H1 (cell line): ENCODE measurements at regions not wholly inside any gene's neighbourhood (a gene's known extent, or its start where the extent isn't known, plus 50 kb on each side); places are given as distances from the start of the nearest gene placed in this dataset.

ENCODE experiments used
- BRCA1 ChIP-seq: IDR thresholded peaks from 2 replicates; pipeline ENCODE4 v1.6.1; 2012; ENCODE audit warnings: low read depth, low read length, improper control_type of control experiment
- CBX5 ChIP-seq: fragments of 300-800, 300-1000 bp; sonication (generic); IDR thresholded peaks from 2 replicates; pipeline ENCODE4 v1.7.1; 2016; ENCODE audit warnings: antibody characterized with exemption, low read length, low read depth
- CBX8 ChIP-seq: fragments of 300-800, 300-1000 bp; sonication (generic); IDR thresholded peaks from 2 replicates; pipeline ENCODE4 v1.7.1; 2016; ENCODE audit warnings: low read depth, low read length, borderline replicate concordance
- CHD2 ChIP-seq: IDR thresholded peaks from 2 replicates; pipeline ENCODE4 v1.6.1; 2012; ENCODE audit warnings: low read length, improper control_type of control experiment
- JUND ChIP-seq: IDR thresholded peaks from 2 replicates; pipeline ENCODE4 v1.6.1; 2011; ENCODE audit warnings: mild to moderate bottlenecking, improper control_type of control experiment, low read length
- KDM4A ChIP-seq: IDR thresholded peaks from one replicate; pipeline ENCODE4 v1.7.1; 2012; ENCODE audit warnings: low read depth, mild to moderate bottlenecking, moderate library complexity, low read length, inconsistent platforms; ENCODE audit not compliant: severe bottlenecking
- MAFK ChIP-seq: IDR thresholded peaks from 2 replicates; pipeline ENCODE4 v1.6.1; 2012; ENCODE audit warnings: low read depth, mild to moderate bottlenecking, improper control_type of control experiment, low read length
- PHF8 ChIP-seq: fragments of 200-600 bp; sonication (generic); conservative IDR thresholded peaks from 2 replicates; pipeline ENCODE4 v1.7.1; 2012; ENCODE audit warnings: low read depth, mild to moderate bottlenecking, inconsistent platforms, low read length, moderate library complexity
- RFX5 ChIP-seq: IDR thresholded peaks from 2 replicates; pipeline ENCODE4 v1.6.1; 2011; ENCODE audit warnings: low read depth, low read length, improper control_type of control experiment, borderline replicate concordance
- RXRA ChIP-seq: IDR thresholded peaks from 2 replicates; pipeline ENCODE4 v1.6.1; 2011; ENCODE audit warnings: low read depth, mild to moderate bottlenecking, low read length, moderate library complexity; ENCODE audit not compliant: insufficient read depth
- SIRT6 ChIP-seq: IDR thresholded peaks from one replicate; pipeline ENCODE4 v1.7.1; 2012; ENCODE audit warnings: low read length, inconsistent platforms
- SUZ12 ChIP-seq: fragments of 200-600 bp; sonication (generic); IDR thresholded peaks from 2 replicates; pipeline ENCODE4 v1.6.1; 2012; ENCODE audit warnings: mild to moderate bottlenecking, inconsistent platforms, low read length, moderate library complexity, mixed read lengths
- TAF1 ChIP-seq: IDR thresholded peaks from 2 replicates; pipeline ENCODE4 v1.6.1; 2011; ENCODE audit warnings: mild to moderate bottlenecking, low read depth, low read length
- TBP ChIP-seq: IDR thresholded peaks from 2 replicates; pipeline ENCODE4 v1.6.1; 2011; ENCODE audit warnings: low read depth, low read length, improper control_type of control experiment
- TCF12 ChIP-seq: IDR thresholded peaks from 2 replicates; pipeline ENCODE4 v1.6.1; 2011; ENCODE audit warnings: low read depth, mild to moderate bottlenecking, low read length
- TEAD4 ChIP-seq: IDR thresholded peaks from 2 replicates; pipeline ENCODE4 v1.6.1; 2012; ENCODE audit warnings: low read depth, low read length, inconsistent platforms, mixed read lengths

GRCh38 chr18:21997207-21998143 is 171.9 kb upstream of the GATA6 start (continued):
- TF ChIP-seq KDM4A: no peak
- TF ChIP-seq RFX5: no peak
- TF ChIP-seq SIRT6: no peak
- TF ChIP-seq SUZ12: no peak
- TF ChIP-seq TEAD4: no peak
- no peak for TF ChIP-seq TCF12
- no peak for TF ChIP-seq PHF8
- TF ChIP-seq CBX5: no peak
- no peak for TF ChIP-seq TAF1
- peak; percentile 46; the same call in 1 of the 2 replicates for TF ChIP-seq JUND
- no peak for TF ChIP-seq CBX8
- no peak for TF ChIP-seq BRCA1
- no peak for TF ChIP-seq RXRA
- TF ChIP-seq TBP: no peak
- TF ChIP-seq MAFK: peak; percentile 95
- no peak for TF ChIP-seq CHD2
